OCI-LY1 (cell line): ENCODE measurements at regions not wholly inside any gene's neighbourhood (a gene's known extent, or its start where the extent isn't known, plus 50 kb on each side); places are given as distances from the start of the nearest gene placed in this dataset.

ENCODE experiments used
- EZH2 ChIP-seq: fragments of 200-600 bp; sonication (generic), shearing (Covaris generic); IDR thresholded peaks from 2 replicates; pipeline ENCODE4 v1.8.0; 2017; ENCODE audit warnings: borderline replicate concordance, mixed run types, mild to moderate bottlenecking, antibody characterized with exemption, low read length, moderate library complexity, mixed read lengths
- TF ChIP-seq, protein P1 (sequence below): fragments of 200-600 bp; sonication (generic), shearing (Covaris generic); IDR thresholded peaks from 2 replicates; pipeline ENCODE4 v1.5.1; 2017; ENCODE audit warnings: mild to moderate bottlenecking, antibody characterized with exemption, low read length, moderate library complexity, mixed read lengths

DNA sequence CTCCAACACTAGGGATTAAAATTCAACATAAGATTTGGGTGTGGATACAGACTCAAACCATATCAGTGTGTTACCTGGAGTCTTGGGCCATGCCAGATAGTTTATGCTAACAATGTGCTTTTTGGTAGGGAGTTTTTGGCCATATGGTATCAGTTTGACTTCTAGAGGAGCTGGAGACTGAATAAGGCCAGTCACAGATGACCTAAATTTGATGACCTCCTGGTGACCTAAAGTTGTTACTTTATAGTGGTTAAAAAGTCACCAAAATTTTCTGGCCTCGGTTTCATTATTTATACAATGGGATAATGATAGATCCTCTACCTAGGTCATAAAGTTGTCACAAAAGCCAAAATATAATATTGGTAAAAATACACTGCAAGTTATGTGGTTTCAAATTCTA, 877.1 kb downstream of the RAPGEF2 start:
- TF ChIP-seq, protein P1, sequence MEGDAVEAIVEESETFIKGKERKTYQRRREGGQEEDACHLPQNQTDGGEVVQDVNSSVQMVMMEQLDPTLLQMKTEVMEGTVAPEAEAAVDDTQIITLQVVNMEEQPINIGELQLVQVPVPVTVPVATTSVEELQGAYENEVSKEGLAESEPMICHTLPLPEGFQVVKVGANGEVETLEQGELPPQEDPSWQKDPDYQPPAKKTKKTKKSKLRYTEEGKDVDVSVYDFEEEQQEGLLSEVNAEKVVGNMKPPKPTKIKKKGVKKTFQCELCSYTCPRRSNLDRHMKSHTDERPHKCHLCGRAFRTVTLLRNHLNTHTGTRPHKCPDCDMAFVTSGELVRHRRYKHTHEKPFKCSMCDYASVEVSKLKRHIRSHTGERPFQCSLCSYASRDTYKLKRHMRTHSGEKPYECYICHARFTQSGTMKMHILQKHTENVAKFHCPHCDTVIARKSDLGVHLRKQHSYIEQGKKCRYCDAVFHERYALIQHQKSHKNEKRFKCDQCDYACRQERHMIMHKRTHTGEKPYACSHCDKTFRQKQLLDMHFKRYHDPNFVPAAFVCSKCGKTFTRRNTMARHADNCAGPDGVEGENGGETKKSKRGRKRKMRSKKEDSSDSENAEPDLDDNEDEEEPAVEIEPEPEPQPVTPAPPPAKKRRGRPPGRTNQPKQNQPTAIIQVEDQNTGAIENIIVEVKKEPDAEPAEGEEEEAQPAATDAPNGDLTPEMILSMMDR, result no peak
- no peak for TF ChIP-seq EZH2
